Activated CD4-positive, alpha-beta T cell treated with anti-CD3 and anti-CD28 coated beads for 36 hours (primary cell): ENCODE measurements at regions not wholly inside any gene's neighbourhood (a gene's known extent, or its start where the extent isn't known, plus 50 kb on each side); places are given as distances from the start of the nearest gene placed in this dataset.
"Not testable (repeated sequence)": the region's sequence is repeated elsewhere in the genome, so short reads cannot be mapped to it uniquely, and the experiment has no call there.

Experiments
- ATAC-seq: fragments of 200-7000 bp; cut with Tn5 transposase; one replicate; pipeline ENCODE4 v1.10.0; 2021; ENCODE audit warnings: mild to moderate bottlenecking, moderate library complexity
- CTCF ChIA-PET: fragments of 350-600 bp; sonication (Branson Sonifier 250); formaldehyde crosslinking; loops from one replicate; lab custom pipeline; 2021; ENCODE audit warnings: antibody characterized with exemption; lab: Charles Lee
- POLR2A ChIA-PET: fragments of 350-600 bp; sonication (Branson Sonifier 250); formaldehyde crosslinking; loops from one replicate; lab custom pipeline; 2021; ENCODE audit warnings: antibody characterized with exemption, inconsistent platforms; lab: Charles Lee
- DNase-seq: peaks from one replicate; pipeline ENCODE4 v3.0.0-alpha.2; 2020
- H3K27ac Mint-ChIP-seq: one replicate; pipeline ENCODE4 v1.8.0; 2021; ENCODE audit warnings: mixed read lengths
- H3K27me3 Mint-ChIP-seq: one replicate; pipeline ENCODE4 v1.8.0; 2021; ENCODE audit warnings: mixed read lengths
- H3K36me3 Mint-ChIP-seq: one replicate; pipeline ENCODE4 v1.8.0; 2021; ENCODE audit warnings: low read depth, mixed read lengths
- H3K4me1 Mint-ChIP-seq: one replicate; pipeline ENCODE4 v1.8.0; 2021; ENCODE audit warnings: mixed read lengths
- H3K4me3 Mint-ChIP-seq: one replicate; pipeline ENCODE4 v1.8.0; 2021; ENCODE audit warnings: mild to moderate bottlenecking, moderate library complexity, mixed read lengths
- H3K9me3 Mint-ChIP-seq: one replicate; pipeline ENCODE4 v1.8.0; 2021; ENCODE audit warnings: low read depth, mixed read lengths
- intact Hi-C, 2 experiments: fragments of 100-400 bp; cut with DNase I in 1 of 2; cut with micrococcal nuclease in 1 of 2; formaldehyde crosslinking; loops; one replicate each; pipeline versions ENCODE4 v1.14.2 to v1.15.1; 2022 to 2024; cut with DNase I, micrococcal nuclease

DNA sequence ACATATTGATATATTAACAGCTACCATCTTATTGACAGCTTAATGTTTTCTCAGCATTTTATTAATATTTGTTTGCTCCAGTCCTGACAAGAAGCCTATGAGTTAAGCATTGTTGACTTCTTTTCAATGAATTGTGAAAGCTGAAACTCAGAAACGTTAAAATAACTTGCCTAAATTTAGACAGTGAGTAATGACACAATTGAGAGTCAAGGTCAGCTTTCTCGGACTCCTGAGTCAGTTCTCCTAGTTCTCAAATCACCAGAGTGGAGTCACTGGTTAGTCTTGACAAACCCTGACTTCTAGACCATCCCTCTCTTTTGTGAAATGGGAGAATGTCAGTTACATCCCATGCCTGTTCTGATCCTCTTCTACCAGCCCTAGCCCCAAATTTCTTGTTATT, 222.7 kb upstream of the ACO1 start:
- Mint-ChIP-seq H3K27me3 (no peaks in the 10 kb centered on the region), H3K27ac (no peak overlapping the region), H3K4me3 (no peak overlapping the region), H3K9me3 (no peaks in the 10 kb centered on the region), H3K4me1 (no peaks in the 10 kb centered on the region), H3K36me3 (no peaks in the 10 kb centered on the region)
- CTCF ChIA-PET, result no interaction called here
- no peak for DNase-seq
- intact Hi-C loops, result no loop called here
- POLR2A ChIA-PET, result no interaction called here
- no peak for ATAC-seq

DNA sequence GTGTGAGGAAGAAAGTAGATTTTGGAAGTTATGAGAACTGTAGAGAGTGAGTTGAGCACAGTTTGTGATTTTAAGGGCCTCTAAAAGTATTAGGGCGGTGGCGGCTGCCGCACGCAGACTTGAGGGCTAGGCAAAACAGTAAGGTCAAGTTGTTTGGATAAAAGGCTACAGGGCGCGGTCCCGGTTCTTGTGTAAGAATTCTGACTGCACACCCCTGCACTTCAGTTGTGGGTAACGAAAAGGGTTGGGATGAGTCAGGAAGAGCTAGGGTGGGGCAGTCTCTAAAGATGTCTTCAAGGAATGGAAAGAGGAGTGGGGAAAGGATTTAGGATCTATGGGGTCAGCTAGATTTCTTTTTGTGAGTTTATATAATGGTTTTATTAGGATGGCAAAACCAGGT, 218.1 kb upstream of the ACO1 start:
- ATAC-seq, POLR2A ChIA-PET, H3K27ac Mint-ChIP-seq, H3K27me3 Mint-ChIP-seq, H3K4me1 Mint-ChIP-seq, CTCF ChIA-PET, H3K9me3 Mint-ChIP-seq, intact Hi-C loops, H3K4me3 Mint-ChIP-seq, H3K36me3 Mint-ChIP-seq, DNase-seq: not testable (repeated sequence)

DNA sequence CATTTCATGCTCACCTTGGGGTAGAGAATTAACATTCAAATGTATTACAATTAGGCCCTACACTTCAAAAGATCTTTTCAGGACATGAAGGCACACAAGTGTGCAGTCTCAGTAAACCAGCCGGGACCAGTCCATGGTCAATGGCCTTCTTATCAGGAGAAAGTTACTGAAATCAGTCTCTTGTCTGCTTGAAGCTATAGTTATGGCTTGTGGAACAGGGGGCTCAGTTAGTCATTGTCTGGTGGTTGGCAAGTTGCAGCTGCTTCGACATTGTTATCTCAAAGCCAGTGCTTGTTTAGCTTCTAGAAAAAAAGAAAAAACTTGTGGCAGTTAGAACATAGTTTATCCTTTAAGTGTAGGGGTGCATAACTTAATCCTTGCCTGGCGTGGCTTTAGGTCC, 213.1 kb upstream of the ACO1 start:
- Mint-ChIP-seq H3K36me3 (no peaks in the 10 kb centered on the region), H3K27ac (no peak overlapping the region), H3K4me1 (no peaks in the 10 kb centered on the region), H3K9me3 (no peaks in the 10 kb centered on the region), H3K27me3 (no peaks in the 10 kb centered on the region), H3K4me3 (no peak overlapping the region)
- DNase-seq (no peak), ATAC-seq (no peak)
- ChIA-PET POLR2A (no interaction called here), CTCF (interaction anchor here (0.9 to 1.7 kb wide), 2 partner anchors 9 to 13 kb away, joined by 3 to 6 read pairs; no protein-coding TSS in a partner anchor)
- intact Hi-C loops, result no loop called here

DNA sequence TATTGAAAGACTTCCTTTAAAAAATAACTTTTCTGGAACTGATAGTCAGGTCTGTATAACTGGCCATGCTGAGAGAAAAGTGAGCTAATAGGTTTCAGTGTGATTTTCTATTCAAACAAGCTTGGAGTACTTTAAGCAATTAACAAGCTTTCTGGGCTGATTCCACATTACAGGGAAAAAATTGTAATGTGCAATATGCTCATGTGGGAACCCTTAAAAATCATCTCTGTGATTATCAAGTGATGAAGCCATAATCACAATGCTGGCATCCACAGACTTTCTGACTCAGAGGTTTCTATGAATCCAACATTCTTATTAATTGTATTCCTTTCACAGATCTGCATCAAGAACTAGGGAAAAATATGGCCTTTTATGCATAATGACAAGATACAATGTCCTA, 212.2 kb upstream of the ACO1 start:
- Mint-ChIP-seq H3K4me3 (no peak overlapping the region), H3K4me1 (no peaks in the 10 kb centered on the region), H3K9me3 (no peaks in the 10 kb centered on the region)

DNA sequence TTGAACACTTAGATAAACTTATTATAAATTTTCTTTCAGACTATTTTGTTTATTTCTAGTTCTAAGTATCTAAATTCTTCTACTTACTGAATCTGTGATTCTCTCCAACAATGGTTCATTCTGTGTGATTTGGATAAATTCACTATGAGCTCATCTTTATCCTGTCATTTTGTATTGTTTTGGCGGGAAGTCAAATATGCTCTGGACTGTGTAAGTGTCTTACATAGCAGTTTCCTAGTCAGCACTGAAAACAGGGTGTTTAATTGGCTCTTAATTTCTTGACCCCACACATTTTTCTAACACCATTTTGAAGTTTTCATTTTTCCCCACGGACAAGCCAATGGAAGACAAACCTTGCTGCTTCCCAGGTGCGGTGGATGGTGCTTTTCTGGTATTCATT, 207.0 kb upstream of the ACO1 start:
- H3K27ac Mint-ChIP-seq, result no peak overlapping the region
- intact Hi-C loops, result no loop called here
- no peak for ATAC-seq
- H3K9me3 Mint-ChIP-seq, result no peaks in the 10 kb centered on the region
- H3K4me1 Mint-ChIP-seq, result no peaks in the 10 kb centered on the region
- no peak for DNase-seq
- H3K27me3 Mint-ChIP-seq, result no peaks in the 10 kb centered on the region
- ChIA-PET CTCF (no interaction called here), POLR2A (no interaction called here)
- H3K4me3 Mint-ChIP-seq, result no peak overlapping the region
- no peaks in the 10 kb centered on the region for H3K36me3 Mint-ChIP-seq

More for the DNA sequence above, 212.2 kb upstream of the ACO1 start:
- POLR2A ChIA-PET, result no interaction called here
- Mint-ChIP-seq H3K27ac (no peak overlapping the region), H3K36me3 (no peaks in the 10 kb centered on the region), H3K27me3 (no peaks in the 10 kb centered on the region)
- ATAC-seq (no peak), DNase-seq (no peak)
- intact Hi-C loops, result no loop called here
- CTCF ChIA-PET, result interaction anchor here (1.7 kb wide), 1 partner anchor 8 kb away, joined by 6 read pairs; no protein-coding TSS in a partner anchor

DNA sequence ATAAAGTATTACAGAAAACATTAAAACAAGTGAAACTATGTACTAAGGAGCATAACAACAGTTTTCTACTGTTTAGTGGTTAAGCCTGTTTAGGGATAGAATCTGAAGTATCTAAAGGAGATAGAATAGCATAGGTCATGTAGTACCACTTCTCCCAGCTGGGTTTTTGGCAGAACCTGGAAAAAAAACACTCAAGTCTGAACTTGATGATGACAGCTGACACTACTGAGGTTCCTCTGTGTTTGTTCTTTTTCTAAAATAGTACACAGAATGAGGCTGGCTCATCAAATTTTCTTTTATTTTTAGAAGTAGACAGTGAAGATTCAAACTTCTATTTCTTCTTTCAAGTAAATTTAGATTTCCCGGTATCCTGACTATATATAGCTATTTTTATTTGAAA, 203.8 kb upstream of the ACO1 start:
- Mint-ChIP-seq H3K9me3 (no peaks in the 10 kb centered on the region), H3K27me3 (peaks cover 3% of the 10 kb centered on the region), H3K4me3 (no peak overlapping the region), H3K27ac (no peak overlapping the region), H3K36me3 (no peaks in the 10 kb centered on the region), H3K4me1 (no peaks in the 10 kb centered on the region)
- intact Hi-C loops, result no loop called here
- ATAC-seq, result no peak
- ChIA-PET POLR2A (no interaction called here), CTCF (interaction anchor here (0.8 to 1.4 kb wide), 2 partner anchors 9 to 94 kb away, joined by 5 to 6 read pairs; no protein-coding TSS in a partner anchor)
- DNase-seq, result no peak

DNA sequence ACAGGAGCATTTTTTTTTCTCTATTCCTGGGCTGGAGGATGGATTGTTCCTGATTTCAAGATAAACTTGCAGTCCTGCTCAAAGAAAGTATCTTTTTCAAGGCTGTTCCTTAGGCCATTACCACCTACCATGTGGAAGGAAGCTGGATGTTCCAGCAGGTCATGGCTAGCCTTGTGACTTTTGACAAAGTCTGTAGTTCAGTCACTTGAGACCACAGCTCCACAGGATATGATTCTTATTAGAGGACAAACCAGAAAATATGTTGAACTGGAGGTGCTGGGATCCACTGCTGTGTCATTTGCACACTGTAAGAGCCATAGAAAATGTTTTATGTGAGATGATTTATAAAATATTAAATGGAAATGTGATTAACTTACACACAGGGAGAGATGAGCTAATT, 184.2 kb upstream of the ACO1 start:
- H3K9me3 Mint-ChIP-seq, result no peaks in the 10 kb centered on the region
- H3K36me3 Mint-ChIP-seq, result no peaks in the 10 kb centered on the region
- no peak overlapping the region for H3K27ac Mint-ChIP-seq
- DNase-seq (no peak), ATAC-seq (no peak)
- CTCF ChIA-PET, result no interaction called here
- H3K4me3 Mint-ChIP-seq, result no peak overlapping the region
- H3K4me1 Mint-ChIP-seq, result no peaks in the 10 kb centered on the region
- intact Hi-C loops, result no loop called here
- peaks cover 3% of the 10 kb centered on the region for H3K27me3 Mint-ChIP-seq
- POLR2A ChIA-PET, result no interaction called here

DNA sequence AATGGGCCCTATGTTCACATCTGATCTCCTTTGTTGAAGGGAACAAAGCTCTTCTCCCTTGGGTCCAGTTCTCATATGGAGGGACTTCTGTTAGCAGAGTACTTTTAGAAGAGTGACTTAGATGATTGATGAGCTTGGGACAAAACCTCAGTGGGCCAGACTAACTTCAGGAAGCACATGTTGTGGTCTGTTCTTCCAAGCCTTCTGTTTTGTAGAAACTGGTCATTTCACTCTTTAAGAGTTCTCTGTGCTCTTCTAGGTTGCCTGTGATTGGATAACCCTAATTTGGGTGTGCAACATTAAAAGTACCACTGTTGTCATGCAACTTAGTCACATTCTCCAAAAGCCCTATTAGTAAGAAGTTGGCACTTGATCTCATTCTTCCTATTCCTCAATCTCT, 183.5 kb upstream of the ACO1 start:
- POLR2A ChIA-PET, result interaction anchor here (0.7 kb wide), 1 partner anchor 135 kb away, joined by 3 read pairs; no protein-coding TSS in a partner anchor
- H3K4me3 Mint-ChIP-seq, result no peak overlapping the region

DNA sequence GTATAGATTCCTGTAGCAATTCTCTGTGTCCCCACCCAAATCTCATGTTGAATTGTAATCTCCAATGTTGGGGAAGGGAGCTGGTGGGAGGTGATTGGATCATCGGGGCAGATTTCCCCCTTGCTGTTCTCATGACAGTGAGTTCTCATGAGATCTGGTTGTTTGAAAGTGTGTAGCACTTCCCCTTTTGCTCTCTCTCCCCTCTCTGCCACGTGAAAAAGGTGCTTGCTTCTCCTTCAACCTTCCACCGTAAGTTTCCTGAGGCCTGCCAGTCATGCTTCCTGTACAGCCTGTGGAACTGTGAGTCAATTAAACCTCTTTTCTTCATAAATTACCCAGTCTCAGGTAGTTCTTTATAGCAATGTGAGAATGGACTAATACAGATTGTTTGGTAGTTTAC, 175.3 kb upstream of the ACO1 start:
- H3K9me3 Mint-ChIP-seq, H3K4me3 Mint-ChIP-seq, H3K4me1 Mint-ChIP-seq, POLR2A ChIA-PET, DNase-seq, CTCF ChIA-PET, ATAC-seq, intact Hi-C loops, H3K27ac Mint-ChIP-seq, H3K36me3 Mint-ChIP-seq, H3K27me3 Mint-ChIP-seq: not testable (repeated sequence)

More for the DNA sequence above, 183.5 kb upstream of the ACO1 start:
- Mint-ChIP-seq H3K9me3 (no peaks in the 10 kb centered on the region), H3K27me3 (peaks cover 3% of the 10 kb centered on the region), H3K36me3 (no peaks in the 10 kb centered on the region), H3K27ac (no peak overlapping the region), H3K4me1 (no peaks in the 10 kb centered on the region)
- CTCF ChIA-PET, result no interaction called here
- DNase-seq (no peak), ATAC-seq (no peak)
- intact Hi-C loops, result no loop called here

DNA sequence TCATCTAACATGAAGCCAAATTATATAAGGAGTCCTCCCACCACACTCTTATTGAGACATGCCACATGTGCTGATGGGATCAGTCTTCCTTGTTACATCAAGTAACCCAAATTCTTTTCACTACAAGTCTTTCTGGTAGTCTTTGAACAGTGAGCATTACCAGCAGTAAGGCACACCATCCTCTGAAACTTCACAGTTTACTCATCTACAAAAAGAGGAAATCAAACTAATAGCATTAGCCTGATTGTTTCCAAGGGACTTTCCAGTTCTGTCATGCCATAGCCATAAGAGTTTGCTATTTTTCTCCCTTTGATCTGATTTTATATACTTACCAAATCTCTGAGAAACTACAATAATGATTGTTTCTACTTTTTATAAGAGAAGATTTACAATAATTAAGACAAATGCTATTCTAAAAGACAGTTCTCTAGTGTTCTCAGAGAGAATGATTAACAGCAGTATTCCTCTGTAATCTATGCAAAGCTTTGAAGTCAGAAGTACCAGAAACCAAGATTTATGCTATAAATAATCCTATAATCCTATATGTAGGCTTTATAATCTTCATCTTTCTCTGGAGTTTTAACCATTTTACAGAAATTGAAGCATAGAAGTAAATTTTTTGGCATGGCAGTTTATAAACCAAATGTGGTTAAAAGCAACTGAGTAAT, 166.2 kb upstream of the ACO1 start:
- ATAC-seq, result no peak
- DNase-seq, result no peak
- Mint-ChIP-seq H3K27me3 (peaks cover 5% of the 10 kb centered on the region), H3K9me3 (no peaks in the 10 kb centered on the region), H3K4me1 (no peaks in the 10 kb centered on the region), H3K4me3 (no peak overlapping the region), H3K27ac (no peak overlapping the region), H3K36me3 (no peaks in the 10 kb centered on the region)
- ChIA-PET POLR2A (no interaction called here), CTCF (no interaction called here)
- intact Hi-C loops, result no loop called here

DNA sequence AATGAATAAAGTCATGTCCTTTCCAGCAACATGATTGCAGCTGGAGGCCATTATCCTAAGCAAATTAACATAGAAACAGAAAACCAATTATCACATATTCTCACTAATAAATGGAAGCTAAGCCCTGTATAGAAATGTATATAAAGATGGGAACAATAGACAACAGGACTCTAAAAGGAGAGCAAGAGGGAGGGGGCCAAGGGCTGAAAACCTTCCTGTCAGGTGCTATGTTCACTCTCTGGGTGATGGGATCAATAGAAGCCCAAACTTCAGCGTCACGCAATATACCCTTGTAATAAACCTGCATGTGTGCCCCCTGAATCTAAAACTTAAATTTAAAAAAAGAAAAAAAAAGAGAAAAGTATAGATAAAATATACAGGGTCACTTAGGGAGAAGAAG, 163.7 kb upstream of the ACO1 start:
- DNase-seq (no peak), ATAC-seq (no peak)
- intact Hi-C loops, result no loop called here
- POLR2A ChIA-PET, result no interaction called here
- H3K27me3 Mint-ChIP-seq, result peaks cover 3% of the 10 kb centered on the region
- H3K4me1 Mint-ChIP-seq, result no peaks in the 10 kb centered on the region
- H3K36me3 Mint-ChIP-seq, result no peaks in the 10 kb centered on the region
- no peak overlapping the region for H3K4me3 Mint-ChIP-seq
- no peaks in the 10 kb centered on the region for H3K9me3 Mint-ChIP-seq
- CTCF ChIA-PET, result no interaction called here
- no peak overlapping the region for H3K27ac Mint-ChIP-seq

DNA sequence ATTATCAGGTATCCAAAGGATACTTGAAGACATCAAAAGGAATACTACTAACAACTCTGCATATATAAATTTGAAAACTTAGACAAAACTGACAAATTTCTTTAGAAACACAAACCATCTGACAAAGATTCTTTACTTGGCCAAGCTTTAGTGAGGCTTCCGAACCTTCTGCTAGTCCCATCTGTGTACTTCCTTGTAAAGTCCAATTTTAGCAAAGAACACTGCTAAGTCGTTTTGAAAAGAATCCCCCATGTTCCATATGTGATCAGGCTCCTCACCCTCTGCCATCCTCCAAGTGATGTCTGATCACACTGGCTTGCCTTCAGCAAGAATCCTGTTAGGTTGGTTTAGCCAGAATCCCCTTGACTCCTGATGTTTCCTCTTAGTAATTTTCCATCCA, 150.0 kb upstream of the ACO1 start:
- Mint-ChIP-seq H3K4me1 (no peaks in the 10 kb centered on the region), H3K4me3 (no peak overlapping the region), H3K27ac (no peak overlapping the region), H3K9me3 (no peaks in the 10 kb centered on the region), H3K27me3 (no peaks in the 10 kb centered on the region), H3K36me3 (no peaks in the 10 kb centered on the region)
- DNase-seq (no peak), ATAC-seq (no peak)
- POLR2A ChIA-PET, result no interaction called here
- CTCF ChIA-PET, result interaction anchor here (1.9 kb wide), 1 partner anchor 17 kb away, joined by 5 read pairs; no protein-coding TSS in a partner anchor
- intact Hi-C loops, result no loop called here
